Astrocyte of the spinal cord (primary cell): ENCODE measurements at regions not wholly inside any gene's neighbourhood (a gene's known extent, or its start where the extent isn't known, plus 50 kb on each side); places are given as distances from the start of the nearest gene placed in this dataset.

ENCODE experiments used
- DNase-seq: peaks from one replicate; pipeline ENCODE4 v3.0.0; 2011; ENCODE audit warnings: low read depth, low spot score
- H3K4me3 ChIP-seq: 2 replicates; pipeline ENCODE4 v1.5.1; 2011; ENCODE audit warnings: low read depth, mild to moderate bottlenecking, low read length, moderate library complexity
- in situ Hi-C: cut with HindIII; loops from 2 replicates; pipeline ENCODE4 v1.10.0; 2017; ENCODE audit warnings: low sequenced_read_pairs
- TF ChIP-seq, protein P1 (sequence below): IDR thresholded peaks from 2 replicates; pipeline ENCODE4 v1.5.1; 2012; ENCODE audit warnings: low read depth, mild to moderate bottlenecking, low read length, inconsistent platforms

DNA sequence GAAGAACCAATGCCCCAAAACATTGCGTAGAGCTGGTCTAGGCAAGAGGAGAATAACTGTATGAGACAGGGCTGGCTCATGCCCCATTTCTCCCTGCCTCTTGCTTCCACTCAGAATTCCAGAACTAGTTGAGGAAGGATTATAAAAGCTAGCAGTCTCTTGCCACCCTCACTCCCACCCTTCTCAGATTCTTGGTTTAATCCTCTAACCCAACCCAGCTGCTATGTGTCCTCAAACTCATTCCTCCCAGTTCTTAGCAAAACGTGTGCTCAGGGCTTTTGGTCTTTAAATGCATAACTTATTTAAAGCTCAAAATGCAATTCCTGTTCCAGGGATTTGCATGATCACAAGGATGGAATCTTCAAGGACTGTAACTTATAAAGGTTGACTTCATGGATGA is 466.3 kb downstream of the COG6 start:
- no peak for DNase-seq
- TF ChIP-seq, protein P1, sequence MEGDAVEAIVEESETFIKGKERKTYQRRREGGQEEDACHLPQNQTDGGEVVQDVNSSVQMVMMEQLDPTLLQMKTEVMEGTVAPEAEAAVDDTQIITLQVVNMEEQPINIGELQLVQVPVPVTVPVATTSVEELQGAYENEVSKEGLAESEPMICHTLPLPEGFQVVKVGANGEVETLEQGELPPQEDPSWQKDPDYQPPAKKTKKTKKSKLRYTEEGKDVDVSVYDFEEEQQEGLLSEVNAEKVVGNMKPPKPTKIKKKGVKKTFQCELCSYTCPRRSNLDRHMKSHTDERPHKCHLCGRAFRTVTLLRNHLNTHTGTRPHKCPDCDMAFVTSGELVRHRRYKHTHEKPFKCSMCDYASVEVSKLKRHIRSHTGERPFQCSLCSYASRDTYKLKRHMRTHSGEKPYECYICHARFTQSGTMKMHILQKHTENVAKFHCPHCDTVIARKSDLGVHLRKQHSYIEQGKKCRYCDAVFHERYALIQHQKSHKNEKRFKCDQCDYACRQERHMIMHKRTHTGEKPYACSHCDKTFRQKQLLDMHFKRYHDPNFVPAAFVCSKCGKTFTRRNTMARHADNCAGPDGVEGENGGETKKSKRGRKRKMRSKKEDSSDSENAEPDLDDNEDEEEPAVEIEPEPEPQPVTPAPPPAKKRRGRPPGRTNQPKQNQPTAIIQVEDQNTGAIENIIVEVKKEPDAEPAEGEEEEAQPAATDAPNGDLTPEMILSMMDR = no peak
- in situ Hi-C loops = no loop called here
- no peak overlapping the region for H3K4me3 ChIP-seq

DNA sequence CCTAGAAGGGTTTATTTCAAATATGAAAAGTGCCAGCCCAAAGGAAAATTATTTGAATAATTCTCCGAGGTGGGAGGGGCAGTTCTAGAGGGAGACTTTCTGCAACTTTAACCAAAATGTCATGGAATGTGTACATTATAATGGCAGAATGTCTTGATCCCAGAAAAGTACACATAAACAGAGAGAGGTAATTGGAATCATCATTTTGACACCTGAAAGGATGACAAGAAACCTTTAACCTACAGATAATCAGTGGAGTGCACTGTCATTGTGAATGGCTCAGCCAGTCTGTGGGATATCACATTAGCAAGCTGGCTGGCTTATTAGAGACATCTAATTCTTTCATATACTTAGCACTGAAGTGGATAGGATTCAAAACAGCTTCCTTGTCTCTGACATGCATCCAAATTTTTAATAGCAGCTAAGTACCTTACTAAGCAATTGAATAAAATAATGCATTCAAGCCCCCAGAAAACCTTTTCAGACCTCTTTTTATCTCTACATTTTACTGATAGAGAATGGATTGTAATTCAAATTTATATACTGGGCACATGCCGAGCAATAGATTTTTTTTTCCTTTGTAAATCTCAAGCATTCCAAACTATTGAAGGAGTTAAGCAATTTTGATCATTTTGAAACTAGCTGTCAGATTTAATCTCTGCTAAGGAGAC is 468.6 kb downstream of the COG6 start:
- TF ChIP-seq, protein P1 = no peak
- DNase-seq = no peak
- in situ Hi-C loops = no loop called here
- H3K4me3 ChIP-seq = no peak overlapping the region

DNA sequence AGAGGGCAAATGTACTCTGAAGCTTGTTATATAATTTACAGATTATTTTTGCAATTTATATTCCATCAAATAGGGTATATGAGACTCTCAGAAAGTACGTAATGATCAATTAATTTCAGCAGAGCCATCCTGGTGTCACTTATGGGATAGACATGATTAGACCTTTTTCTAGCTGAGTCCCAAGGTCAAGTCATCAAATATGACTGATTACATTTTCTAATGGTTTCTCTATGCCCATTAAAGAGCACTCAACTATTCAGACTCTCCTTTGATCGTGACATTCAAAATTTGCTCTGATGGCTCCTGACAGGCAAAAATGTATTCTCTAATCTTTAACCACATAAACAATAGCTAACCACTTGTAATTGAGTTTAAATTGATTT is 469.2 kb downstream of the COG6 start:
- in situ Hi-C loops = no loop called here
- TF ChIP-seq, protein P1 = no peak
- DNase-seq = no peak

DNA sequence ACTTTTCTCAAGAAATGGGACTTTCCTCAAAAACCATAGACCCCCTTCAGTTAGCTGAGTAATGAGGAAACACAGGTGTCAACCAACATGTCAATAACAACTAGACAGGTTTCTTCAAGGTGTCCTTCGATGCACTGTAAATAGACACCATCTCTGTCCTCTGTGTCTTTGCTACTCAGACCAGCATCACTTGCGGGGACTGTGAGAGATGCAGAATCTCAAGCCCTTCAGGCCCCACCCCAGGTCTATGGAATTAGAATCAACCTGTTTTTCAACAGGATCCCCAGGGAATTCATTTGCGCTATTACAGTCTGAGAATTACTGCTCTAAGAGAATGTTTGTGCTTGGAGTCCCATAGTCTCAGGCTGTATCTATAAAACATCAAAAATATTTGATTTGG is 469.9 kb downstream of the COG6 start:
- in situ Hi-C loops = no loop called here
- no peak overlapping the region for H3K4me3 ChIP-seq
- TF ChIP-seq, protein P1 = no peak
- DNase-seq = no peak

More for the DNA sequence above, 469.2 kb downstream of the COG6 start:
- H3K4me3 ChIP-seq = no peak overlapping the region

DNA sequence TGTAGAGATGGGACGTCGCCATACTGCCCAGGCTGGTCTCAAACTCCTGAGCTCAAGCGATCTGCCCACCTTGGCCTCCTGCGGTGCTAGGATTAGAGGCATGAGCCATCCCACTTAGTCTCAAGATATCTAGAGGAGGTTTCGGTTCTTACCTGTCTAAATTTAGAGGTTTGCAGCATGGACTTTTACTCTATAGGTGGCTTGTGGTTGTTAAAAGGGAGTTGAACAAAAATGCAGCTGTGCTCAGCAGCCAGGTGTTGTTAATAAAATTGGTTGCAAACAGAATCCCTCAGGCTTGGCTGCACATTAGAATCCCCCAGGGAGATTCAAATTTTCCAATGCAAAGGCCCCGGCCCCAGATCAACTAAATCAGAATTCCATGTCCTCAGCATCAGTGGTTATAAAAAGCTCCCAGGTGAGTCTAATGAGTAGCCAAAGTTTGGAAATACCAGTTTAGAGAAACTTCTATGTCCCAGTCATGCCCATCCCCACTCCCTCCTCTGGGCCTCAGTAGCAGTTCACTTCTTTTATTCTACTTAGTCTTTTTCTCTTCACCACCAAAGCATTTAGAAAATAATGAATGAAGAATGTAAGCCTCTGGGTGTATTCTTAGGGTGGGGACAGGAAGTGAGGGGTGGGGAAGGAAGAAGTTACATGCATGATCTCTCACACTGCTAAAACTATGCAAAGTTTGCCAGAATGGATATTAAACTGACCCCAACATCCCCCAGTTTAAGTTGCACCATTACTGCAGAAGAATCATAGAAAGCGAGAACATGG is 471.0 kb downstream of the COG6 start:
- DNase-seq = no peak

DNA sequence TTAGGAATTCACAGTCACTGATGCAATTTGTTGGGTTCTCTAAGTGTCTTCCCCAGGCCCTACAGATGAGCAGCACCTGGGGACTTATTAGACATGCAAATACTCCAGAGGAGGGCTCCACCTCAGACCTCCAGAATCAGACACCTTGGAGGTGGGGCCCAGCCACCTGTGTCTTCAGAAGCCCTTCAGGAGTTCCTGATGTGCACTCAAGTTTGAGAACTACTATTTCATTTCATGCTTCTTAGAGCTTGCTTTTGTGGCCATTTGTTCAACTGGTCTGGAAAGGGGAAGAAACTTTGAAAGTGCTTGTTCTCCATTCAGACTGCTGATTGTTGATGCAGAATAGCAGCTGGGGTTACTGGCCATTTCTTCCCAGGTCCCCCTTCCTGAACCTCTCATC is 472.0 kb downstream of the COG6 start:
- no peak overlapping the region for H3K4me3 ChIP-seq
- no peak for DNase-seq
- TF ChIP-seq, protein P1 = no peak
- in situ Hi-C loops = no loop called here

More for the DNA sequence above, 471.0 kb downstream of the COG6 start:
- no peak overlapping the region for H3K4me3 ChIP-seq
- TF ChIP-seq, protein P1 = no peak
- in situ Hi-C loops = no loop called here
